Stimulated activated effector memory CD8-positive, alpha-beta T cell treated with anti-CD3 and anti-CD28 coated beads, Interleukin-12 subunit alpha, Interleukin-12 subunit beta, amount 100 ng/mL, for 72 hours (primary cell): ENCODE measurements at regions not wholly inside any gene's neighbourhood (a gene's known extent, or its start where the extent isn't known, plus 50 kb on each side); places are given as distances from the start of the nearest gene placed in this dataset.

Experiments
- ATAC-seq: fragments of 150-1000 bp; cut with Tn5 transposase; 2 replicates; pipeline ENCODE4 v1.10.0; 2021
- DNase-seq, 2 donors: peaks; one replicate each; pipeline ENCODE4 v3.0.0; 2021 to 2022; ENCODE audit warnings: low spot score in 2 of 2
- H3K27ac Mint-ChIP-seq: one replicate; pipeline ENCODE4 v1.8.0; 2022; ENCODE audit warnings: mild to moderate bottlenecking, mixed read lengths
- H3K36me3 Mint-ChIP-seq: one replicate; pipeline ENCODE4 v1.8.0; 2022; ENCODE audit warnings: mild to moderate bottlenecking, mixed read lengths
- H3K4me1 Mint-ChIP-seq: one replicate; pipeline ENCODE4 v1.8.0; 2022; ENCODE audit warnings: mixed read lengths
- H3K4me3 Mint-ChIP-seq: one replicate; pipeline ENCODE4 v1.8.0; 2022; ENCODE audit warnings: mild to moderate bottlenecking, mixed read lengths
- H3K9me3 Mint-ChIP-seq: one replicate; pipeline ENCODE4 v1.8.0; 2022; ENCODE audit warnings: mixed read lengths

GRCh38 chr1:213362598-213362997 is 311.6 kb downstream of the RPS6KC1 start:
- ATAC-seq (no peak), DNase-seq (no peak)
- Mint-ChIP-seq H3K9me3 (peaks cover 2% of the 10 kb centered on the region), H3K4me1 (no peaks in the 10 kb centered on the region), H3K27ac (no peak overlapping the region), H3K36me3 (no peaks in the 10 kb centered on the region), H3K4me3 (no peak overlapping the region)

GRCh38 chr1:213366141-213366831 is 315.2 kb downstream of the RPS6KC1 start:
- Mint-ChIP-seq H3K4me1 (no peaks in the 10 kb centered on the region), H3K4me3 (no peak overlapping the region), H3K9me3 (no peaks in the 10 kb centered on the region), H3K27ac (no peak overlapping the region), H3K36me3 (no peaks in the 10 kb centered on the region)
- DNase-seq (no peak), ATAC-seq (no peak)

- Mint-ChIP-seq H3K4me3 (no peak overlapping the region), H3K27ac (no peak overlapping the region), H3K4me1 (peaks cover 4% of the 10 kb centered on the region), H3K36me3 (no peaks in the 10 kb centered on the region), H3K9me3 (no peaks in the 10 kb centered on the region)
- ATAC-seq (no peak), DNase-seq (no peak)
Measured at GRCh38 chr1:213369465-213369864, 318.4 kb downstream of the RPS6KC1 start.

DNA sequence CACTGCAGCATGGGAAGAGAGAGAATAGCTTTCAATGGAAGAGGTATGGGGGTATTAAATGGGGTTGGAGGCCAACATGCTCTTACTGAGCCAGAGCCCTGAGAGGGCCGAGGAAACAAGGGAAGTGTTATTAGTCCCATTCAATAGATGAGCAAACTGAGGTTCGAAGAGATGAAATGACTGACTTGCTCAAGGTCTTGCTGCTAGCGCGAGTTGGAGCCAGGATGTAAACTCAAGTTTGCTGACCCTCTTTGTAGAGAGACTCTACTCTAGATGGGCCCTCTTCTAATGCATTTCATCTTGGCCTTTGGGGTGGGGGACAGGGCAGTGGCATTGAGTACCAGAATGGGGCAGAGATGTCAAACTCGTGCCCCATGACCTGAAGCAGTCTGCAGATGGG is 319.5 kb downstream of the RPS6KC1 start:
- Mint-ChIP-seq H3K9me3 (no peaks in the 10 kb centered on the region), H3K4me3 (no peak overlapping the region), H3K27ac (no peak overlapping the region), H3K36me3 (no peaks in the 10 kb centered on the region), H3K4me1 (peaks cover 6% of the 10 kb centered on the region)
- DNase-seq = no peak
- no peak for ATAC-seq

DNA sequence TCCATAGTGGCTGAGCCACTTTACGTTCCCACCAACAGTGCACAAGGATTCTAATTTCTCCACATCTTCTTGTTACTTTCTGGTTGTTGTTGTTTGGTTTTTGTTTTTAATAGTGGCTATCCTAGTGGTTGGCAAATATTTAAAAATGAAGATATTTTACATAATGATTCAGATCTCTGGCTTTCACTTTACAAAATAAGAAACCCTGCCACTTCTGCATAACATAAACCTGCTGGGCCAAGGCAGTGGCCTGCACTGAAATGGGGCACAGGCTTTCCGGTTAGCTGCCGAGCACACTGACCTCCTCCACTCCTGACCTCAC is 320.4 kb downstream of the RPS6KC1 start:
- Mint-ChIP-seq H3K27ac (no peak overlapping the region), H3K4me3 (no peak overlapping the region), H3K4me1 (peaks cover 6% of the 10 kb centered on the region), H3K9me3 (no peaks in the 10 kb centered on the region), H3K36me3 (no peaks in the 10 kb centered on the region)
- ATAC-seq (no peak), DNase-seq (no peak)

DNA sequence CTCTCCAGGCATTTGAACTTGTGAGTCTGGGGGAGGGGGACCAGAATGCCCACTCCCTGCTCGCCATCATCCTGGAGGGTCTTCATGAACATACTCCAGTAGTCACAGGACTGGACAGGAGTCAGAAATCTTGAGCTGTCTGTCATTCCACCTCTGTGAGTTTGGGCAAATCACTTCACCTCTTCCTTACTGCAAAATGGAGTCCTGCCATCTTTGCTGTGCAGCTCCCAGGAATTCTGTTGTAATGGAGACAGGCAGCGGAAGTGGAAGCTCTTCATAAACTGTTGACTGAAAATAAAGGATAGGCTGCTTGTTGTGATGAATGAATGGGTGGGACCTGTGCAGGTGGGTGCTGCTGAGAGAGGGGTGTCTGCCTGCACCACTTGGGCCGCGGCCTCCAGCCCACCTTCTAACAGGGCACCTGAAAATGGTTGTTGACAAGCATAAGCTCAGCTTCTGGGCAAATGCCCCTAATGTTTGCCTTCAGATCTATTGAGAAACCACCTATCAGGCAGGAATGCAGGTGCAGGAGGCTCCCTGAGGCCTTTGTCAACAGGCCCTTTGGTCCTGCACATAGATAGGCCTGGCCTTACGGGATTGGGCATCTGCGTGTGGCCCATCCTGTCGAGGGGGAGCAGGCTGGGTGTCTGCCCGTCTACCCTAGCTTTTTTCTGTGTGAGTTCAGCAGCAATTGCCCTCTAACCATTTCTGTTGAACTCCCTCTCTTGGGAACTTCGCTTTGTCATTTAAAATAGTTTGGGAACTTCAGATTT is 321.0 kb downstream of the RPS6KC1 start:
- H3K4me3 Mint-ChIP-seq = no peak overlapping the region
- ATAC-seq = no peak
- no peak for DNase-seq
- H3K4me1 Mint-ChIP-seq = peaks cover 6% of the 10 kb centered on the region
- H3K36me3 Mint-ChIP-seq = no peaks in the 10 kb centered on the region
- H3K27ac Mint-ChIP-seq = no peak overlapping the region
- H3K9me3 Mint-ChIP-seq = no peaks in the 10 kb centered on the region

GRCh38 chr1:213374369-213374768 is 323.3 kb downstream of the RPS6KC1 start:
- peaks cover 6% of the 10 kb centered on the region for H3K4me1 Mint-ChIP-seq
- DNase-seq (peak; percentile 18 to 71), ATAC-seq (no peak)
- H3K36me3 Mint-ChIP-seq = no peaks in the 10 kb centered on the region
- no peaks in the 10 kb centered on the region for H3K9me3 Mint-ChIP-seq
- no peak overlapping the region for H3K4me3 Mint-ChIP-seq
- H3K27ac Mint-ChIP-seq = no peak overlapping the region

- no peak for DNase-seq
- H3K4me1 Mint-ChIP-seq = peaks cover 6% of the 10 kb centered on the region
- no peaks in the 10 kb centered on the region for H3K9me3 Mint-ChIP-seq
- ATAC-seq = no peak
- H3K27ac Mint-ChIP-seq = no peak overlapping the region
- no peak overlapping the region for H3K4me3 Mint-ChIP-seq
- no peaks in the 10 kb centered on the region for H3K36me3 Mint-ChIP-seq
Measured at GRCh38 chr1:213375002-213375401, 324.0 kb downstream of the RPS6KC1 start.

GRCh38 chr1:213376862-213377372 is 325.9 kb downstream of the RPS6KC1 start:
- H3K4me1 Mint-ChIP-seq = peaks cover 6% of the 10 kb centered on the region
- H3K9me3 Mint-ChIP-seq = no peaks in the 10 kb centered on the region
- no peak for ATAC-seq
- H3K36me3 Mint-ChIP-seq = no peaks in the 10 kb centered on the region
- no peak overlapping the region for H3K27ac Mint-ChIP-seq
- H3K4me3 Mint-ChIP-seq = no peak overlapping the region
- DNase-seq = no peak

GRCh38 chr1:213380865-213381264 is 329.8 kb downstream of the RPS6KC1 start:
- Mint-ChIP-seq H3K36me3 (no peaks in the 10 kb centered on the region), H3K4me1 (no peaks in the 10 kb centered on the region), H3K4me3 (no peak overlapping the region), H3K9me3 (no peaks in the 10 kb centered on the region), H3K27ac (no peak overlapping the region)
- ATAC-seq (no peak), DNase-seq (no peak)

DNA sequence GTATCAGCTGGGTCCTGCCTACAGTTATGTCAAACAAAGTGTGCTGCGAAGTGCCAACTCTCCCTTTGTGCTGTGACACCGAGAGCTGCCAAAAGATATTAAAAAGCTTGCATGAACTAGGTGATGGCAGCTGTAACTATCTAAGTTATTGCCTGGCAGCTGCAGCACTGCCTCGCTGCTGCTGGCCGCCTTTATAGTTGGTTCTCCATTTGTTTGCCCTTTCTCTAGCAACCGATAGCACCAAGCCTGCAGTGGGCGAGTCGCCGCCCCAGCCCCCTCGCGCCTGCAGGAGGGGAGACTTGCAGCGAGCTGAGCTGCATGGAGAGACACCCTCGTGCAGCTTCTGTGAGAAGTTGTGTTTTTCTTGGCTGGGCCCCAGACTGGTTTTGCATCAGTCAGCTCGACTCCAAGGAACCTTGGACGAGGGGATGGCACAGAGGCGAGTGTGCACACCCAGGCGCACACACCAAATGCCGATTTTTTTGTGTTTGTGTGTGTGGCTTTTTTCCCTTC is 330.6 kb downstream of the RPS6KC1 start:
- ATAC-seq (no peak), DNase-seq (no peak)
- Mint-ChIP-seq H3K4me3 (no peak overlapping the region), H3K4me1 (no peaks in the 10 kb centered on the region), H3K36me3 (no peaks in the 10 kb centered on the region), H3K9me3 (no peaks in the 10 kb centered on the region), H3K27ac (no peak overlapping the region)

DNA sequence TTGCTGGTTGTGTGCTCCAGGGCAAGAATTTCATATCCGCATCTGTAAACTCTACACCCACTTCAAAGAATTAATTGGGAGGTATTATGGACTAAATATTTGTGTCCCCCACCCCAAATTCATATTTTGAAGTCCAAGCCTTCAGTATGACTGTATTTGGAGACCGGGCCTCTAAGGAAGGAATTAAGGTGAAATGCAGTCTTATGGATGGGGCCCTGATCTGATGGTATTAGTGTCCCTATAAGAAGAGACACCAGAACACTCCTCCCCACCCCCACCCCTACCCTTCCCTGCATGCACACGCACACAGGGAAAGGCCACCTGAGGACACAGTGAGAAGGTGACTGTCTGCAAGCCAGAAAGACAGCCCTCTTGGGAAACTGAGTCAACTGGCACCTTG is 332.4 kb downstream of the RPS6KC1 start:
- H3K27ac Mint-ChIP-seq = no peak overlapping the region
- no peaks in the 10 kb centered on the region for H3K4me1 Mint-ChIP-seq
- no peaks in the 10 kb centered on the region for H3K36me3 Mint-ChIP-seq
- no peak overlapping the region for H3K4me3 Mint-ChIP-seq
- ATAC-seq (no peak), DNase-seq (no peak)
- no peaks in the 10 kb centered on the region for H3K9me3 Mint-ChIP-seq

- Mint-ChIP-seq H3K9me3 (no peaks in the 10 kb centered on the region), H3K4me1 (no peaks in the 10 kb centered on the region), H3K36me3 (no peaks in the 10 kb centered on the region), H3K27ac (no peak overlapping the region), H3K4me3 (no peak overlapping the region)
- ATAC-seq (no peak), DNase-seq (no peak)
Measured at GRCh38 chr1:213385201-213385600, 334.2 kb downstream of the RPS6KC1 start.

- H3K4me1 Mint-ChIP-seq = no peaks in the 10 kb centered on the region
Measured at GRCh38 chr1:213385806-213386324, 334.8 kb downstream of the RPS6KC1 start.

DNA sequence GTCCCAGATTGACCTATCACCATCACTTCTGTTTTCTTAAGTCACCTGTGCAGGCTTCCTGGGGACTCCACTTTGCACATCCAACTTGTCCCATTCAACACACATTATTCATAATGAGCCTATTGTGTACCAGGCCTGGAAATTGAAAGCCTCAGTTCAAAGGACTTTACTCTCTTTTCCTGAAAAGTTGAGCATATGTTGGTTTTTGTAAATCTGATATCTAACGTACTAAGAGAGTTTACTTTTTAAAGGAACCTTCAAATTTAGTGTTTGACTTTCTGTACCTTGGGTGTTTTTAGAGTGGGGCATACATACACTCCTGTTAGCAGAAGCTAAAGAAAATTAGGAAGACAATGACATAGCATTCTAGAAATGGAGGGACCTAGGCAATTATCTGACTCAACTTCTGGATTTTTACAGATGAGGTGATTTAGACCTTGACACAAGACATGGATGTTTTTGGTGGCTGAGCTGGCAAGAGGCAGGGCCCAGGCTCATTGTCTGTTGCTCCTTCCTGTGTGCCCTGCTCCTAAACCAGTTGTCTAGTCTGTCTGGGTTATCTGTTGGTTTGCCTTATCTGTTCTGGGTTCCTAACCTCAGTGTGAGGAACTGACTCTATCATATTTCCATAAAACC is 336.5 kb downstream of the RPS6KC1 start:
- H3K4me3 Mint-ChIP-seq = no peak overlapping the region
- H3K27ac Mint-ChIP-seq = no peak overlapping the region
- no peaks in the 10 kb centered on the region for H3K9me3 Mint-ChIP-seq
- H3K4me1 Mint-ChIP-seq = no peaks in the 10 kb centered on the region
- DNase-seq (no peak), ATAC-seq (no peak)
- H3K36me3 Mint-ChIP-seq = no peaks in the 10 kb centered on the region

More at GRCh38 chr1:213385806-213386324, 334.8 kb downstream of the RPS6KC1 start:
- no peaks in the 10 kb centered on the region for H3K36me3 Mint-ChIP-seq
- H3K27ac Mint-ChIP-seq = no peak overlapping the region
- no peak for ATAC-seq
- H3K4me3 Mint-ChIP-seq = no peak overlapping the region
- DNase-seq = no peak
- H3K9me3 Mint-ChIP-seq = no peaks in the 10 kb centered on the region
